ENCODE measurements at regions not wholly inside any gene's neighbourhood (a gene's known extent, or its start where the extent isn't known, plus 50 kb on each side); places are given as distances from the start of the nearest gene placed in this dataset.

DNA sequence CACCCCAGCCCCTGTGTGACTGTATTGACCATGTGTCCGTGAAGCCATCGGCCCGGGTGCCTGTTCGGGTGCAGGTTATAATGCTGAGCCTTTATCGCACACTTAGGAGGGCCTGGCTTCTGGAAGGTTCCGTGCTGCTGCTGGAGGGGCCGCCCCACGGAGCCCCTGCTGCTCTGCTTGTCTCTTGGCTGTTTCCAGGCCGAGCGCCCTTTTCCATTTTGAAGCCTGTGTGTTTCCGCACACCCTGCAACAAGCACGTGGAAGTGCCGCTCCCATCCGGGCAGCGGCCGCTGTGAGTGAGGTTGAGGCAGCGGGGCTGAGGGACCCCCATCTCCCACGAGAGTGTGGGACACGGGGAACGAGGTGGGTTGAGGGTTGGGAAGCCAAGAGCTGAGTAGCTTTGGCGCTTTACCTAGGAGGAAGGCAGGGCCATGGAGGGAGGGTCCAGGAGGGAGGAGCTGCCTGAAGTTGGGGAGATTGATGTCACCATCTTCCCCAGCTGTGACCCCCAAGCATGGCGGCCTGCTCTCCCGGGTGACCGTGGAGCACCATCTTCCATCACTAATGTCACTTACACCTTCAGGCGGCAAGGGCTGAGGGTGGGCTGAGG lies 200.1 kb upstream of the GSE1 start:
- TF ChIP-seq EZH2phosphoT487 (IDR thresholded peaks at IDR 0.05; ENCODE audit: low read depth, severe bottlenecking, unreplicated experiment) (no peak), EZH2 (IDR thresholded peaks at IDR 0.05; ENCODE audit: borderline replicate concordance) (no peak)
- TF ChIP-seq, protein P1, sequence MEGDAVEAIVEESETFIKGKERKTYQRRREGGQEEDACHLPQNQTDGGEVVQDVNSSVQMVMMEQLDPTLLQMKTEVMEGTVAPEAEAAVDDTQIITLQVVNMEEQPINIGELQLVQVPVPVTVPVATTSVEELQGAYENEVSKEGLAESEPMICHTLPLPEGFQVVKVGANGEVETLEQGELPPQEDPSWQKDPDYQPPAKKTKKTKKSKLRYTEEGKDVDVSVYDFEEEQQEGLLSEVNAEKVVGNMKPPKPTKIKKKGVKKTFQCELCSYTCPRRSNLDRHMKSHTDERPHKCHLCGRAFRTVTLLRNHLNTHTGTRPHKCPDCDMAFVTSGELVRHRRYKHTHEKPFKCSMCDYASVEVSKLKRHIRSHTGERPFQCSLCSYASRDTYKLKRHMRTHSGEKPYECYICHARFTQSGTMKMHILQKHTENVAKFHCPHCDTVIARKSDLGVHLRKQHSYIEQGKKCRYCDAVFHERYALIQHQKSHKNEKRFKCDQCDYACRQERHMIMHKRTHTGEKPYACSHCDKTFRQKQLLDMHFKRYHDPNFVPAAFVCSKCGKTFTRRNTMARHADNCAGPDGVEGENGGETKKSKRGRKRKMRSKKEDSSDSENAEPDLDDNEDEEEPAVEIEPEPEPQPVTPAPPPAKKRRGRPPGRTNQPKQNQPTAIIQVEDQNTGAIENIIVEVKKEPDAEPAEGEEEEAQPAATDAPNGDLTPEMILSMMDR (IDR thresholded peaks at IDR 0.05; ENCODE audit: poor library complexity), result no peak

All from hepatocyte (in vitro differentiated cells).